ENCODE measurements at regions not wholly inside any gene's neighbourhood (a gene's known extent, or its start where the extent isn't known, plus 50 kb on each side); places are given as distances from the start of the nearest gene placed in this dataset.

GRCh38 chr11:91630916-91631673 is 593.5 kb upstream of the FAT3 start:
- Histone ChIP-seq H3K9me3 (no peaks in the 10 kb centered on the region), H3K36me3 (no peaks in the 10 kb centered on the region), H3K4me3 (no peak overlapping the region), H3K27ac (no peak overlapping the region), H3K27me3 (replicated peaks; ENCODE audit: insufficient read depth) (no peaks in the 10 kb centered on the region), H3K4me1 (ENCODE audit: control insufficient read depth in 1 of 2, low read depth in 2 of 2) (no peaks in the 10 kb centered on the region)
- TF ChIP-seq CTCF (IDR thresholded peaks at IDR 0.05), result no peak
- DNase-seq (ENCODE audit: low spot score) (no peak), ATAC-seq (ENCODE audit: insufficient number of reproducible peaks, low FRiP score, low read depth) (no peak)

- no peak for ATAC-seq (ENCODE audit: insufficient number of reproducible peaks, low FRiP score, low read depth)
- no peaks in the 10 kb centered on the region for H3K27me3 ChIP-seq (replicated peaks; ENCODE audit: insufficient read depth)
- H3K4me1 ChIP-seq (ENCODE audit: control insufficient read depth in 1 of 2, low read depth in 2 of 2), result no peaks in the 10 kb centered on the region
- H3K36me3 ChIP-seq, result no peaks in the 10 kb centered on the region
- no peak overlapping the region for H3K27ac ChIP-seq
- H3K9me3 ChIP-seq, result no peaks in the 10 kb centered on the region
- DNase-seq (ENCODE audit: low spot score), result no peak
- no peak for TF ChIP-seq CTCF (IDR thresholded peaks at IDR 0.05)
- H3K4me3 ChIP-seq, result no peak overlapping the region
These were observed 599.1 kb upstream of the FAT3 start for GRCh38 chr11:91625495-91625894.

GRCh38 chr11:91624021-91624420 is 600.6 kb upstream of the FAT3 start:
- DNase-seq (ENCODE audit: low spot score) (no peak), ATAC-seq (ENCODE audit: insufficient number of reproducible peaks, low FRiP score, low read depth) (no peak)
- Histone ChIP-seq H3K27me3 (replicated peaks; ENCODE audit: insufficient read depth) (no peaks in the 10 kb centered on the region), H3K4me3 (no peak overlapping the region), H3K27ac (no peak overlapping the region), H3K9me3 (no peaks in the 10 kb centered on the region), H3K4me1 (ENCODE audit: control insufficient read depth in 1 of 2, low read depth in 2 of 2) (no peaks in the 10 kb centered on the region), H3K36me3 (no peaks in the 10 kb centered on the region)
- no peak for TF ChIP-seq CTCF (IDR thresholded peaks at IDR 0.05)

GRCh38 chr11:91608677-91609076 is 615.9 kb upstream of the FAT3 start:
- ATAC-seq (ENCODE audit: insufficient number of reproducible peaks, low FRiP score, low read depth) (no peak), DNase-seq (ENCODE audit: low spot score) (no peak)
- no peak for TF ChIP-seq CTCF (IDR thresholded peaks at IDR 0.05)
- H3K4me3 ChIP-seq, result no peak overlapping the region
- H3K27ac ChIP-seq, result no peak overlapping the region
- H3K4me1 ChIP-seq (ENCODE audit: control insufficient read depth in 1 of 2, low read depth in 2 of 2), result no peaks in the 10 kb centered on the region
- H3K9me3 ChIP-seq, result no peaks in the 10 kb centered on the region
- H3K27me3 ChIP-seq (replicated peaks; ENCODE audit: insufficient read depth), result no peaks in the 10 kb centered on the region
- H3K36me3 ChIP-seq, result no peaks in the 10 kb centered on the region

- no peak for ATAC-seq (ENCODE audit: insufficient number of reproducible peaks, low FRiP score, low read depth)
- H3K4me1 ChIP-seq (ENCODE audit: control insufficient read depth in 1 of 2, low read depth in 2 of 2), result no peaks in the 10 kb centered on the region
- TF ChIP-seq CTCF (IDR thresholded peaks at IDR 0.05), result no peak
These were observed 628.5 kb upstream of the FAT3 start for GRCh38 chr11:91596111-91596510.

More at GRCh38 chr11:91596111-91596510, 628.5 kb upstream of the FAT3 start:
- H3K27ac ChIP-seq, result no peak overlapping the region
- H3K36me3 ChIP-seq, result no peaks in the 10 kb centered on the region
- H3K27me3 ChIP-seq (replicated peaks; ENCODE audit: insufficient read depth), result no peaks in the 10 kb centered on the region
- peaks cover 2% of the 10 kb centered on the region for H3K9me3 ChIP-seq
- no peak overlapping the region for H3K4me3 ChIP-seq
- DNase-seq (ENCODE audit: low spot score), result no peak
